ENCODE measurements at regions not wholly inside any gene's neighbourhood (a gene's known extent, or its start where the extent isn't known, plus 50 kb on each side); places are given as distances from the start of the nearest gene placed in this dataset.

GRCh38 chr5:124891179-124891578 lies 144.7 kb upstream of the ZNF608 start:
- TF ChIP-seq POLR2A (IDR thresholded peaks at IDR 0.05) (no peak), CTCF (IDR thresholded peaks at IDR 0.05 in 4 of 5, conservative IDR thresholded peaks at IDR 0.05 in 1 of 5) (no peak)

Measured in gastrocnemius medialis (tissue), 4 donors.